HCT116 (cell line): ENCODE measurements at regions not wholly inside any gene's neighbourhood (a gene's known extent, or its start where the extent isn't known, plus 50 kb on each side); places are given as distances from the start of the nearest gene placed in this dataset.

Source experiments
- CEBPB ChIP-seq: IDR thresholded peaks from 2 replicates; pipeline ENCODE4 v1.6.1; 2012; ENCODE audit warnings: low read depth
- EZH2 ChIP-seq: fragments of 200-600 bp; sonication (generic); IDR thresholded peaks from 2 replicates; pipeline ENCODE4 v1.6.1; 2017; ENCODE audit warnings: antibody characterized with exemption, mixed run types
- EZH2phosphoT487 ChIP-seq: fragments of 200-600 bp; IDR thresholded peaks from 2 replicates; pipeline ENCODE4 v1.6.1; 2018; ENCODE audit warnings: antibody characterized with exemption, borderline replicate concordance
- JUND ChIP-seq: IDR thresholded peaks from 2 replicates; pipeline ENCODE4 v1.6.1; 2012
- POLR2A ChIP-seq: IDR thresholded peaks from 2 replicates; pipeline ENCODE4 v1.7.0; 2011; ENCODE audit warnings: borderline replicate concordance; ENCODE audit not compliant: insufficient read depth, insufficient read length; ENCODE audit errors: extremely low read depth
- YY1 ChIP-seq: IDR thresholded peaks from 2 replicates; pipeline ENCODE4 v1.6.1; 2011; ENCODE audit warnings: low read length, low read depth, moderate library complexity, mild to moderate bottlenecking; ENCODE audit not compliant: insufficient replicate concordance; ENCODE audit errors: extremely low read depth
- TF ChIP-seq, protein P1 (sequence below), 3 experiments: fragments of 200-600 bp in 1 of 3; sonication (generic) in 1 of 3; IDR thresholded peaks in 2 of 3; conservative IDR thresholded peaks in 1 of 3; 2 replicates each; pipeline ENCODE4 v1.5.1; 2012 to 2017; ENCODE audit warnings: low read depth in 2 of 3, low read length in 2 of 3, antibody characterized with exemption in 1 of 3, borderline replicate concordance in 1 of 3, control low read depth in 1 of 3, mild to moderate bottlenecking in 1 of 3, mixed read lengths in 1 of 3, mixed run types in 1 of 3, moderate library complexity in 1 of 3; ENCODE audit not compliant: insufficient read depth in 1 of 3
- TF ChIP-seq, protein P2 (sequence below): IDR thresholded peaks from 2 replicates; pipeline ENCODE4 v1.6.1; 2012

DNA sequence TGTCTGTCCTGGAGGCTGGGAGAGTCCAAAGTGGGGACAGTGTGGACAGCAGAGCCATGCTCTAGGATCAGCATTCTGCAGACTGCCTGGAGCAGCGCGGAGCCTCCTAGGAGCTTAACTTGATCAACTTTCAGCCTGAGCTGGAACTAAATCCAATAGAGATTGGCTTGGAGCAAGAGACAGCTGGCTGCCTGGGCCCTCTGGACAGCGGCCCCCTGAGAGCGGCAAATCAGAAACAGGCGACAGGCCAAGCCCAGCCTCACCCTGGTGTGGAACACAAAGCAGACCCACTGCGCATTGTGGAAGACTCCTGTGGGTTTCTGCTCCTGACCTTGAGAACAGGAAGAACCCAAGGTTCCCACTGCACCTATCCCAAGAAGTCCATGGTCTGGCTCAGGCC lies 462.2 kb downstream of the TSHZ3 start:
- TF ChIP-seq, protein P1, sequence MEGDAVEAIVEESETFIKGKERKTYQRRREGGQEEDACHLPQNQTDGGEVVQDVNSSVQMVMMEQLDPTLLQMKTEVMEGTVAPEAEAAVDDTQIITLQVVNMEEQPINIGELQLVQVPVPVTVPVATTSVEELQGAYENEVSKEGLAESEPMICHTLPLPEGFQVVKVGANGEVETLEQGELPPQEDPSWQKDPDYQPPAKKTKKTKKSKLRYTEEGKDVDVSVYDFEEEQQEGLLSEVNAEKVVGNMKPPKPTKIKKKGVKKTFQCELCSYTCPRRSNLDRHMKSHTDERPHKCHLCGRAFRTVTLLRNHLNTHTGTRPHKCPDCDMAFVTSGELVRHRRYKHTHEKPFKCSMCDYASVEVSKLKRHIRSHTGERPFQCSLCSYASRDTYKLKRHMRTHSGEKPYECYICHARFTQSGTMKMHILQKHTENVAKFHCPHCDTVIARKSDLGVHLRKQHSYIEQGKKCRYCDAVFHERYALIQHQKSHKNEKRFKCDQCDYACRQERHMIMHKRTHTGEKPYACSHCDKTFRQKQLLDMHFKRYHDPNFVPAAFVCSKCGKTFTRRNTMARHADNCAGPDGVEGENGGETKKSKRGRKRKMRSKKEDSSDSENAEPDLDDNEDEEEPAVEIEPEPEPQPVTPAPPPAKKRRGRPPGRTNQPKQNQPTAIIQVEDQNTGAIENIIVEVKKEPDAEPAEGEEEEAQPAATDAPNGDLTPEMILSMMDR (IDR thresholded peaks at IDR 0.05 in 2 of 3, conservative IDR thresholded peaks at IDR 0.05 in 1 of 3; ENCODE audit: borderline replicate concordance in 1 of 3, insufficient read depth in 1 of 3, low read depth in 2 of 3, low read length in 2 of 3), result no peak
- no peak for TF ChIP-seq EZH2
- no peak for TF ChIP-seq JUND
- no peak for TF ChIP-seq POLR2A
- TF ChIP-seq CEBPB, result no peak
- TF ChIP-seq, protein P2, sequence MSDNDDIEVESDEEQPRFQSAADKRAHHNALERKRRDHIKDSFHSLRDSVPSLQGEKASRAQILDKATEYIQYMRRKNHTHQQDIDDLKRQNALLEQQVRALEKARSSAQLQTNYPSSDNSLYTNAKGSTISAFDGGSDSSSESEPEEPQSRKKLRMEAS, result no peak
- no peak for TF ChIP-seq EZH2phosphoT487
- TF ChIP-seq YY1, result no peak
